ENCODE measurements at regions not wholly inside any gene's neighbourhood (a gene's known extent, or its start where the extent isn't known, plus 50 kb on each side); places are given as distances from the start of the nearest gene placed in this dataset.

DNA sequence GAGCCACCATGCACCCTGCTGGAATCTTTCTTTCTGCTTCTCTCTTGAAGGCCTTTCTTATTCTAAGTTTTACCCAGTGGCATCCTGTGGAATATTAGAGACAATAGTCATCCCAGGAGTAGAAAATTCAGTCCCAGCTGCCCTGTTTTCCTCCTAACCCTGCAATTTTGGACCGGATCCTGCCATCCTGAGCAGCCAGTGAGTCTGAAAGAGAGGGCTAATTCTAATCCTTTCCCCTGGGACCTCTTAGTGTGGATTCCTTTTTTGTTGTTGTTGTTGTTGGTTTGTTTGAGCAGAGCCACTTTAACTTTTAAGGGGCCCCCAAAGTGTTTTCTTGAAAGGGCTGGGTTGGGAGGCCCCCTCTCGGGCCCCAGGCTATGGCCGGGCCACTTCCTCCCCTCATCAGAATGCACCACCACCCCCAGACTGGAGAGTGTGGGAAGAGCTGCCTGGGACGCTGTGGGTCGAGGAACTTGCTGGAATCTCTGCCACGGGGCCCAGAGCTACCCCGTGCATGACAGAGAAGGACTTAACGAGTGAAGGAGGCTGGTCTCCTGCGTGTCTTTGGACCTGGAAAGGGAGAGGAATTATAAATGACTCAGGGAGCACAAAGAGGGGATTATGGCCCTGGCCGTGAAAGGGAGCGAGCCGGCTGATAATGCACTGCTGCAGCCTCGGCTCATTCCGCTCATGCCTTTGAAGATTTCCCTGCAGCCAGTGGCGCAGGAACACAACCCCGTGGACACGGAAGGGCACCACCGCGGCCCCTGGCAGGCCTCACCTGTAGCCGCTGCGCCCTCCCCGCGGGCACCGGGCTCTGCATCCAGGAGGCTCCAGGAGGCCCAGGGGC is 81.0 kb upstream of the AKT3 start:
- Histone ChIP-seq H3K79me2 (ENCODE audit: control insufficient read depth in 1 of 2, insufficient read depth in 2 of 2, low read length in 2 of 2) (no peaks in the 10 kb centered on the region), H2BK5ac (ENCODE audit: low read depth, low read length) (no peak overlapping the region; the same call in 1 of the 2 replicates), H2AK5ac (ENCODE audit: low read depth, low read length) (no peak overlapping the region), H3K4me1 (replicated peaks in 1 of 4; ENCODE audit: control insufficient read depth in 3 of 4, insufficient read depth in 4 of 4, low read length in 3 of 4) (peaks cover 5 to 11% (median 7%) of the 10 kb centered on the region in 4 experiments), H4K8ac (ENCODE audit: extremely low read depth, insufficient read depth, low read length) (peak overlapping the region; percentile 90), H2BK15ac (ENCODE audit: low read length) (no peak overlapping the region; the same call in 1 of the 2 replicates), H3K23ac (ENCODE audit: insufficient read length) (no peak overlapping the region), H3K9me3 (ENCODE audit: insufficient read depth in 2 of 2, low read depth in 1 of 2, low read length in 1 of 2) (no peaks in the 10 kb centered on the region), H3K9ac (replicated peaks in 1 of 4; ENCODE audit: extremely low read depth in 1 of 4, low read depth in 3 of 4, low read length in 3 of 4) (peak overlapping the region in 1 of 4 experiments; percentile 8; a peak in 1 of 7 replicates), H3K56ac (replicated peaks; ENCODE audit: insufficient read length, low read depth, low read length) (peak overlapping the region; percentile 23), H3K14ac (ENCODE audit: insufficient read length) (no peak overlapping the region), H3K4me3 (ENCODE audit: extremely low read depth in 1 of 4, insufficient read depth in 2 of 4, low read depth in 3 of 4, low read length in 4 of 4) (peak overlapping the region in 3 of 4 experiments; percentile 10 to 39 (median 26); a peak in 5 of 8 replicates), H3K27me3 (replicated peaks in 1 of 4; ENCODE audit: control insufficient read depth in 3 of 4, extremely low read depth in 1 of 4, insufficient read depth in 3 of 4, low read length in 3 of 4) (peaks cover 0 to 2% (median 0%) of the 10 kb centered on the region in 4 experiments; a peak in 1 of 7 replicates), H3K23me2 (ENCODE audit: low read depth, low read length) (no peaks in the 10 kb centered on the region), H3K36me3 (ENCODE audit: control insufficient read depth in 2 of 4, insufficient read depth in 4 of 4, low read length in 3 of 4) (no peaks in the 10 kb centered on the region), H4K5ac (ENCODE audit: insufficient read length, low read depth, low read length) (peak overlapping the region; percentile 80), H3K79me1 (ENCODE audit: low read depth, low read length) (no peaks in the 10 kb centered on the region), H4K91ac (replicated peaks; ENCODE audit: insufficient read length, low read length) (peak overlapping the region; percentile 81), H3K18ac (ENCODE audit: extremely low read depth, low read length) (peak overlapping the region; percentile 76), H3K27ac (ENCODE audit: low read depth, low read length) (peak overlapping the region; percentile 14; the same call in 1 of the 2 replicates), H2AFZ (ENCODE audit: low read length) (peak overlapping the region; percentile 46; the same call in 1 of the 2 replicates), H2BK120ac (replicated peaks; ENCODE audit: low read depth, low read length) (peak overlapping the region; percentile 76), H3K4me2 (ENCODE audit: insufficient read depth in 1 of 2, low read depth in 2 of 2, low read length in 2 of 2) (peak overlapping the region; percentile 55 to 66; a peak in 3 of 4 replicates), H4K20me1 (replicated peaks in 1 of 2; ENCODE audit: control insufficient read depth in 1 of 2, insufficient read depth in 2 of 2, low read length in 2 of 2) (no peaks in the 10 kb centered on the region), H3K4ac (replicated peaks; ENCODE audit: insufficient read length, low read depth, low read length) (peak overlapping the region; percentile 3), H2BK12ac (ENCODE audit: low read depth, low read length) (peak overlapping the region; percentile 82; the same call in 1 of the 2 replicates), H2BK20ac (ENCODE audit: low read length) (peak overlapping the region; percentile 11)
- DNase-seq (ENCODE audit: low read depth in 1 of 2, low spot score in 2 of 2), result peak in 1 of 2 experiments; percentile 63
- CTCF ChIA-PET (ENCODE audit: partially characterized antibody), result interaction anchor here (0.7 to 4.9 kb wide), 4 partner anchors 14 to 74 kb away, joined by 3 to 21 read pairs (median 4); no protein-coding TSS in a partner anchor
- WGBS, 2 experiments (ENCODE audit: extremely low coverage in 1 of 2, insufficient coverage in 1 of 2, insufficient read length in 1 of 2, insufficient replicate concordance in 2 of 2, low coverage in 1 of 2, low lambda C conversion rate in 2 of 2, missing lambda C conversion rate in 1 of 2), result 28% methylated on average over 24 of the region's 24 CpGs; no CpG with 5 or more reads in 1 of the 2 experiments
- no peak for FAIRE-seq
- POLR2A ChIA-PET (ENCODE audit: partially characterized antibody), result interaction anchor here (1.2 kb wide), 1 partner anchor 14 kb away, joined by 3 read pairs; no protein-coding TSS in a partner anchor
- no peak for TF ChIP-seq FOSL1 (IDR thresholded peaks at IDR 0.05; ENCODE audit: insufficient read depth, low read depth, low read length)
- no peak for TF ChIP-seq SIRT6 (IDR thresholded peaks at IDR 0.05; ENCODE audit: low read length)
- no peak for TF ChIP-seq CBX8 (IDR thresholded peaks at IDR 0.05; ENCODE audit: borderline replicate concordance, low read depth, low read length)
- 0 out of 2 replicates have a peak, but pooled peaks have one; percentile 25 for TF ChIP-seq SP1 (IDR thresholded peaks at IDR 0.05; ENCODE audit: low read depth, low read length)
- TF ChIP-seq BACH1 (IDR thresholded peaks at IDR 0.05; ENCODE audit: low read length), result peak; percentile 33; the same call in 1 of the 2 replicates
- TF ChIP-seq JUND (IDR thresholded peaks at IDR 0.05; ENCODE audit: low read length), result no peak
- TF ChIP-seq, protein P1, sequence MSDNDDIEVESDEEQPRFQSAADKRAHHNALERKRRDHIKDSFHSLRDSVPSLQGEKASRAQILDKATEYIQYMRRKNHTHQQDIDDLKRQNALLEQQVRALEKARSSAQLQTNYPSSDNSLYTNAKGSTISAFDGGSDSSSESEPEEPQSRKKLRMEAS (IDR thresholded peaks at IDR 0.05), result 0 out of 2 replicates have a peak, but pooled peaks have one; percentile 3
- no peak for TF ChIP-seq KDM5A (IDR thresholded peaks at IDR 0.05; ENCODE audit: low read length)

Data from H1 (cell line).